Vagina (tissue), 2 donors: ENCODE measurements at regions not wholly inside any gene's neighbourhood (a gene's known extent, or its start where the extent isn't known, plus 50 kb on each side); places are given as distances from the start of the nearest gene placed in this dataset.
"Not testable (repeated sequence)": the region's sequence is repeated elsewhere in the genome, so short reads cannot be mapped to it uniquely, and the experiment has no call there.

Experiments
- DNase-seq, 2 donors: peaks; one replicate each; pipeline ENCODE4 v3.0.0-alpha.2; 2017; ENCODE audit errors: extremely low spot score in 2 of 2
- H3K27ac ChIP-seq: fragments of 200-600 bp; sonication (generic); one replicate; pipeline ENCODE4 v1.5.1; 2019
- H3K27me3 ChIP-seq: fragments of 200-600 bp; sonication (generic); one replicate; pipeline ENCODE4 v1.5.1; 2019
- H3K36me3 ChIP-seq, 2 donors: fragments of 200-600 bp; sonication (generic); one replicate each; pipeline ENCODE4 v1.5.1; 2017 to 2019
- H3K4me1 ChIP-seq: fragments of 200-600 bp; sonication (generic); one replicate; pipeline ENCODE4 v1.5.1; 2019
- H3K4me3 ChIP-seq, 2 donors: fragments of 200-600 bp; sonication (generic); 1 replicate in 1 of 2; 2 replicates in 1 of 2; pipeline ENCODE4 v1.5.1; 2016 to 2019
- H3K9me3 ChIP-seq: fragments of 200-600 bp; sonication (generic); one replicate; pipeline ENCODE4 v1.5.1; 2019
- CTCF ChIP-seq, 3 experiments: fragments of 450-650 bp in 2 of 3; fragments of 200-600 bp in 1 of 3; sonication (generic) in 1 of 3; IDR thresholded peaks; one replicate each; pipeline ENCODE4 v1.5.1; 2017 to 2019; ENCODE audit warnings: antibody characterized with exemption in 3 of 3, mild to moderate bottlenecking in 2 of 3, moderate library complexity in 2 of 3
- POLR2A ChIP-seq, 2 donors: fragments of 450-650 bp; IDR thresholded peaks; one replicate each; pipeline ENCODE4 v1.6.1; 2017; ENCODE audit warnings: antibody characterized with exemption in 2 of 2, mild to moderate bottlenecking in 2 of 2, moderate library complexity in 2 of 2
- POLR2AphosphoS5 ChIP-seq, 2 donors: sonication (generic); formaldehyde crosslinking; IDR thresholded peaks; one replicate each; pipeline ENCODE4 v1.9.0; 2017; ENCODE audit warnings: antibody characterized with exemption in 2 of 2, mild to moderate bottlenecking in 2 of 2, low read depth in 1 of 2; ENCODE audit not compliant: insufficient read depth in 1 of 2
- intact Hi-C: fragments of 100-400 bp; cut with DNase I; formaldehyde crosslinking; loops from one replicate; pipeline ENCODE4 v1.15.1; 2023

- TF ChIP-seq CTCF (IDR thresholded peaks at IDR 0.05) (no peak), POLR2AphosphoS5 (IDR thresholded peaks at IDR 0.05; ENCODE audit: insufficient read depth in 1 of 2, low read depth in 1 of 2) (no peak), POLR2A (IDR thresholded peaks at IDR 0.05) (no peak)
- Histone ChIP-seq H3K36me3 (no peaks in the 10 kb centered on the region), H3K4me3 (no peak overlapping the region), H3K27ac (no peak overlapping the region), H3K9me3 (no peaks in the 10 kb centered on the region), H3K4me1 (no peaks in the 10 kb centered on the region), H3K27me3 (no peaks in the 10 kb centered on the region)
- intact Hi-C loops = no loop called here
- DNase-seq = no peak
Observed at GRCh38 chr3:67064105-67064504, 66.0 kb downstream of the KBTBD8 start.

GRCh38 chr3:67067251-67067650 is 69.1 kb downstream of the KBTBD8 start:
- no peak for DNase-seq
- H3K9me3 ChIP-seq = no peaks in the 10 kb centered on the region
- no peaks in the 10 kb centered on the region for H3K27me3 ChIP-seq
- H3K27ac ChIP-seq = no peak overlapping the region
- TF ChIP-seq POLR2A (IDR thresholded peaks at IDR 0.05) = no peak
- TF ChIP-seq CTCF (IDR thresholded peaks at IDR 0.05) = no peak
- TF ChIP-seq POLR2AphosphoS5 (IDR thresholded peaks at IDR 0.05; ENCODE audit: insufficient read depth in 1 of 2, low read depth in 1 of 2) = no peak
- no peaks in the 10 kb centered on the region for H3K36me3 ChIP-seq
- H3K4me3 ChIP-seq = no peak overlapping the region
- intact Hi-C loops = no loop called here
- no peaks in the 10 kb centered on the region for H3K4me1 ChIP-seq

GRCh38 chr3:67072640-67073039 is 74.5 kb downstream of the KBTBD8 start:
- H3K4me1 ChIP-seq, H3K4me3 ChIP-seq, H3K27me3 ChIP-seq, H3K36me3 ChIP-seq, DNase-seq, H3K9me3 ChIP-seq, intact Hi-C loops, H3K27ac ChIP-seq: not testable (repeated sequence)

- intact Hi-C loops = no loop called here
- no peak for DNase-seq
- no peak overlapping the region for H3K4me3 ChIP-seq
- H3K27me3 ChIP-seq = no peaks in the 10 kb centered on the region
- H3K36me3 ChIP-seq = no peaks in the 10 kb centered on the region
- no peaks in the 10 kb centered on the region for H3K9me3 ChIP-seq
- no peak overlapping the region for H3K27ac ChIP-seq
- H3K4me1 ChIP-seq = no peaks in the 10 kb centered on the region
- TF ChIP-seq POLR2A (IDR thresholded peaks at IDR 0.05) = no peak
- TF ChIP-seq CTCF (IDR thresholded peaks at IDR 0.05) = no peak
- no peak for TF ChIP-seq POLR2AphosphoS5 (IDR thresholded peaks at IDR 0.05; ENCODE audit: insufficient read depth in 1 of 2, low read depth in 1 of 2)
Observed at GRCh38 chr3:67073812-67074211, 75.7 kb downstream of the KBTBD8 start.

- TF ChIP-seq CTCF (IDR thresholded peaks at IDR 0.05) (no peak), POLR2A (IDR thresholded peaks at IDR 0.05) (no peak), POLR2AphosphoS5 (IDR thresholded peaks at IDR 0.05; ENCODE audit: insufficient read depth in 1 of 2, low read depth in 1 of 2) (no peak)
- Histone ChIP-seq H3K27me3 (no peaks in the 10 kb centered on the region), H3K27ac (no peak overlapping the region), H3K9me3 (no peaks in the 10 kb centered on the region), H3K36me3 (no peaks in the 10 kb centered on the region), H3K4me3 (no peak overlapping the region), H3K4me1 (no peaks in the 10 kb centered on the region)
- no peak for DNase-seq
- intact Hi-C loops = no loop called here
Observed at GRCh38 chr3:67075295-67075694, 77.2 kb downstream of the KBTBD8 start.

- no peak for DNase-seq
- intact Hi-C loops = no loop called here
Observed at GRCh38 chr3:67076607-67077006, 78.5 kb downstream of the KBTBD8 start.

More at GRCh38 chr3:67076607-67077006, 78.5 kb downstream of the KBTBD8 start:
- Histone ChIP-seq H3K27me3 (no peaks in the 10 kb centered on the region), H3K4me3 (no peak overlapping the region), H3K9me3 (no peaks in the 10 kb centered on the region), H3K36me3 (no peaks in the 10 kb centered on the region), H3K27ac (no peak overlapping the region), H3K4me1 (no peaks in the 10 kb centered on the region)
- TF ChIP-seq CTCF (IDR thresholded peaks at IDR 0.05) (no peak), POLR2AphosphoS5 (IDR thresholded peaks at IDR 0.05; ENCODE audit: insufficient read depth in 1 of 2, low read depth in 1 of 2) (no peak)
